SKM-1 (cell line): ENCODE measurements at regions not wholly inside any gene's neighbourhood (a gene's known extent, or its start where the extent isn't known, plus 50 kb on each side); places are given as distances from the start of the nearest gene placed in this dataset.
"Not testable (repeated sequence)": the region's sequence is repeated elsewhere in the genome, so short reads cannot be mapped to it uniquely, and the experiment has no call there.

Experiments
- DNase-seq: peaks from one replicate; lab custom pipeline; 2025; ENCODE audit not compliant: unreplicated experiment; lab: John Stamatoyannopoulos, UW

- DNase-seq = no peak
Measured at GRCh38 chr1:234827656-234828055, 217.7 kb upstream of the IRF2BP2 start.

- DNase-seq = no peak
Measured at GRCh38 chr1:234827181-234827580, 217.2 kb upstream of the IRF2BP2 start.

- no peak for DNase-seq
Measured at GRCh38 chr1:234826352-234826751, 216.4 kb upstream of the IRF2BP2 start.

GRCh38 chr1:234825498-234826165 lies 215.7 kb upstream of the IRF2BP2 start:
- DNase-seq = no peak

- DNase-seq = not testable (repeated sequence)
Measured at GRCh38 chr1:234824836-234825235, 214.9 kb upstream of the IRF2BP2 start.

GRCh38 chr1:234823191-234824176 lies 213.5 kb upstream of the IRF2BP2 start:
- DNase-seq = no peak

- no peak for DNase-seq
Measured at GRCh38 chr1:234821840-234822239, 211.9 kb upstream of the IRF2BP2 start.

GRCh38 chr1:234820597-234820996 lies 210.6 kb upstream of the IRF2BP2 start:
- no peak for DNase-seq

GRCh38 chr1:234819845-234820244 lies 209.9 kb upstream of the IRF2BP2 start:
- not testable (repeated sequence) for DNase-seq

- not testable (repeated sequence) for DNase-seq
Measured at GRCh38 chr1:234818040-234818387, 208.0 kb upstream of the IRF2BP2 start.

- not testable (repeated sequence) for DNase-seq
Measured at GRCh38 chr1:234817313-234818039, 207.5 kb upstream of the IRF2BP2 start.

- not testable (repeated sequence) for DNase-seq
Measured at GRCh38 chr1:234816864-234817263, 206.9 kb upstream of the IRF2BP2 start.

GRCh38 chr1:234816186-234816851 lies 206.3 kb upstream of the IRF2BP2 start:
- not testable (repeated sequence) for DNase-seq

- not testable (repeated sequence) for DNase-seq
Measured at GRCh38 chr1:234815295-234815815, 205.4 kb upstream of the IRF2BP2 start.

- not testable (repeated sequence) for DNase-seq
Measured at GRCh38 chr1:234814235-234814634, 204.3 kb upstream of the IRF2BP2 start.

- not testable (repeated sequence) for DNase-seq
Measured at GRCh38 chr1:234811824-234812223, 201.8 kb upstream of the IRF2BP2 start.

GRCh38 chr1:234810726-234811125 lies 200.7 kb upstream of the IRF2BP2 start:
- not testable (repeated sequence) for DNase-seq

GRCh38 chr1:234809854-234810245 lies 199.9 kb upstream of the IRF2BP2 start:
- not testable (repeated sequence) for DNase-seq

- DNase-seq = not testable (repeated sequence)
Measured at GRCh38 chr1:234808943-234809853, 199.2 kb upstream of the IRF2BP2 start.
